Sigmoid colon (tissue), 4 donors: ENCODE measurements at regions not wholly inside any gene's neighbourhood (a gene's known extent, or its start where the extent isn't known, plus 50 kb on each side); places are given as distances from the start of the nearest gene placed in this dataset.

Experiments used
- EP300 ChIP-seq, 4 donors: sonication (generic); formaldehyde crosslinking; IDR thresholded peaks; one replicate each; pipeline ENCODE4 v1.6.1; 2017; ENCODE audit warnings: antibody characterized with exemption in 4 of 4
- TF ChIP-seq, protein P1 (sequence below), 4 experiments: fragments of 450-650 bp in 3 of 4; fragments of 200-600 bp in 1 of 4; IDR thresholded peaks; one replicate each; pipeline ENCODE4 v1.5.1; 2016 to 2019; ENCODE audit warnings: antibody characterized with exemption in 4 of 4, mild to moderate bottlenecking in 3 of 4, moderate library complexity in 2 of 4

DNA sequence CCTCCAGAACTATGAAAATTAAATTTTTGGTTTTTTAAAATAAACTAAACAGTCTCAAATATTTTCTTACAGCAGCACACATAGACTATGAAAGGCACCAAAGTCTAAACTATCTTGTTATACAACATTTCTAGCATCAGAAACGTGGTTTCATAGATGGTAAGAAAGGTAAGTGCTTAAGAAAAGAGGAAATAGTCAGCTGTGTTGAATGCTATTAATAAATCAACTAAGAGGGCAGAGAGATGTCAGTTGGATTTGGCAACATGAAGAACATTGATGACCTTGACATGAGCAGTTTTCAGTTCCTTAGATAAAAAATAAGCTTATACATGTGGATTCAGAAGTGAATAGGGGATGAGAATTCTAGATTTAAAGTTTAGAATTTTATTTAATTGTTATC, 113.6 kb downstream of the RFX6 start:
- TF ChIP-seq, protein P1, sequence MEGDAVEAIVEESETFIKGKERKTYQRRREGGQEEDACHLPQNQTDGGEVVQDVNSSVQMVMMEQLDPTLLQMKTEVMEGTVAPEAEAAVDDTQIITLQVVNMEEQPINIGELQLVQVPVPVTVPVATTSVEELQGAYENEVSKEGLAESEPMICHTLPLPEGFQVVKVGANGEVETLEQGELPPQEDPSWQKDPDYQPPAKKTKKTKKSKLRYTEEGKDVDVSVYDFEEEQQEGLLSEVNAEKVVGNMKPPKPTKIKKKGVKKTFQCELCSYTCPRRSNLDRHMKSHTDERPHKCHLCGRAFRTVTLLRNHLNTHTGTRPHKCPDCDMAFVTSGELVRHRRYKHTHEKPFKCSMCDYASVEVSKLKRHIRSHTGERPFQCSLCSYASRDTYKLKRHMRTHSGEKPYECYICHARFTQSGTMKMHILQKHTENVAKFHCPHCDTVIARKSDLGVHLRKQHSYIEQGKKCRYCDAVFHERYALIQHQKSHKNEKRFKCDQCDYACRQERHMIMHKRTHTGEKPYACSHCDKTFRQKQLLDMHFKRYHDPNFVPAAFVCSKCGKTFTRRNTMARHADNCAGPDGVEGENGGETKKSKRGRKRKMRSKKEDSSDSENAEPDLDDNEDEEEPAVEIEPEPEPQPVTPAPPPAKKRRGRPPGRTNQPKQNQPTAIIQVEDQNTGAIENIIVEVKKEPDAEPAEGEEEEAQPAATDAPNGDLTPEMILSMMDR (IDR thresholded peaks at IDR 0.05): no peak
- TF ChIP-seq EP300 (IDR thresholded peaks at IDR 0.05): no peak
